HepG2 (cell line): ENCODE measurements at regions not wholly inside any gene's neighbourhood (a gene's known extent, or its start where the extent isn't known, plus 50 kb on each side); places are given as distances from the start of the nearest gene placed in this dataset.

Experiments used
- ARNT ChIP-seq: fragments of 450-650 bp; IDR thresholded peaks from 2 replicates; pipeline ENCODE4 v1.6.1; 2017
- ATRX ChIP-seq: sonication (generic); formaldehyde crosslinking; IDR thresholded peaks from 2 replicates; pipeline ENCODE4 v1.4.0; 2020; ENCODE audit warnings: missing genetic modification reagents, borderline replicate concordance
- FLYWCH1 ChIP-seq: sonication (generic); formaldehyde crosslinking; IDR thresholded peaks from 2 replicates; pipeline ENCODE4 v1.8.1; 2023; ENCODE audit warnings: mild to moderate bottlenecking, missing genetic modification reagents
- GTF2F1 ChIP-seq: fragments of 150-350 bp; IDR thresholded peaks from 2 replicates; pipeline ENCODE4 v1.6.1; 2014; ENCODE audit warnings: low read length
- PLRG1 ChIP-seq: fragments of 450-650 bp; conservative IDR thresholded peaks from 2 replicates; pipeline ENCODE4 v1.6.1; 2016
- SALL2 ChIP-seq: sonication (generic); formaldehyde crosslinking; IDR thresholded peaks from 2 replicates; pipeline ENCODE4 v1.8.1; 2023; ENCODE audit warnings: mild to moderate bottlenecking, missing genetic modification reagents, inconsistent platforms
- SATB2 ChIP-seq: sonication (generic); formaldehyde crosslinking; IDR thresholded peaks from 2 replicates; pipeline ENCODE4 v1.5.0; 2020; ENCODE audit warnings: missing genetic modification reagents
- SIX1 ChIP-seq: sonication (generic); formaldehyde crosslinking; IDR thresholded peaks from 2 replicates; pipeline ENCODE4 v1.4.0; 2020; ENCODE audit warnings: missing genetic modification reagents, borderline replicate concordance
- SMARCC2 ChIP-seq: fragments of 450-650 bp; IDR thresholded peaks from 2 replicates; pipeline ENCODE4 v1.6.1; 2017; ENCODE audit warnings: antibody characterized with exemption, mild to moderate bottlenecking
- ZFP82 ChIP-seq: sonication (generic); formaldehyde crosslinking; IDR thresholded peaks from 2 replicates; pipeline ENCODE4 v1.5.1; 2020; ENCODE audit warnings: mild to moderate bottlenecking, missing genetic modification reagents, borderline replicate concordance
- ZNF557 ChIP-seq: sonication (generic); formaldehyde crosslinking; IDR thresholded peaks from 2 replicates; pipeline ENCODE4 v1.4.0; 2020; ENCODE audit warnings: missing genetic modification reagents
- TF ChIP-seq, protein P1 (sequence below): sonication (generic); formaldehyde crosslinking; IDR thresholded peaks from 2 replicates; pipeline ENCODE4 v1.8.0; 2023; ENCODE audit warnings: mild to moderate bottlenecking, missing genetic modification reagents
- TF ChIP-seq, protein P2 (sequence below), 2 experiments: fragments of 450-650 bp in 1 of 2; sonication (generic) in 1 of 2; formaldehyde crosslinking in 1 of 2; IDR thresholded peaks; 2 replicates each; pipeline versions ENCODE4 v1.6.1 to v1.8.0; 2016 to 2022; ENCODE audit warnings: antibody characterized with exemption in 1 of 2, mild to moderate bottlenecking in 1 of 2, missing genetic modification reagents in 1 of 2
- TF ChIP-seq, protein P3 (sequence below): IDR thresholded peaks from 2 replicates; pipeline ENCODE4 v1.6.1; 2016; ENCODE audit warnings: missing compliant biosample characterization, missing genetic modification reagents, borderline replicate concordance
- TF ChIP-seq, protein P4 (sequence below): sonication (generic); formaldehyde crosslinking; IDR thresholded peaks from 2 replicates; pipeline ENCODE4 v1.5.0; 2020; ENCODE audit warnings: mild to moderate bottlenecking, missing genetic modification reagents, moderate library complexity

DNA sequence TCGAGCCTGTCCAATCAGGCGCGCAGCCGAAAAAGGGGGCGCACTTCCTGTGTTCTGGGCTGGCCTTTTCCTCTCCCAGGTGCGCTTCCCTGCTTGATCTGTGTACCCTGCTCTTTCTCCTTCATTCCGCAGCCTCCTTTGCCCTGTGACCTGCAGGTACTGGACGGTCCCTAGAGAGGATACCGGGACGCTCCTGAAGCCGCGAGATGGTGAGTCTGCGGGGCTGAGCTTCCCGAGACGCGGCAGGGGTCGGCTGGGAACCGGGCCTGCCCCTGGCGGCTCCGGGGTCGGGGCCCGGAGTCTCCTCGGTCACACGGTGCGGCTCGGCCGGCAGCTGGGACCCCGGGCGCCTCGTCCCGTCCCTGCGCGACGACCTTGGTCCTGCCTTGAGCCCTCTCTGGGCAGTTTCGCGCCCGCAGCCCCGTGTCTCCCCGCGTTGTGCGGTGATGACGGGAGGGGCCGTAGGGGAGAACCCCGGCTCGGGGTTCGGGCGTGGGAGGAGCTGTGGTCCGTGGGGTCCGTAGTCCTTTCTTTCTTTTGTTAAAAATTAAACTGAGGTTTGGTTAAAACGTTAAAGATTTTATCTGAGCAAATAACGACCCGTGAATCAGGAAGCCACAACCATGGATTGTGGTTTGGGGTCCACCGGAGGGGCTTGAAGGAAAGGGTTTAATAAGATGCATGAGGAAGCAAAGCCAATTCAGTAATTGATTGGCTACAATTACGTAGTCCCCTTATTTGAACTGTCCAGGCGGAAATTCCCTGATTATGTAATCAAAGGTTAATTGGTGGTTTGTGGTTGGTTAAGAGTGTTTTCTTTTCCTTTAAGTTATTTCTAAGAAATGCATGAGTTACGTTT lies 172.8 kb upstream of the ZNF267 start (continued):
- TF ChIP-seq PLRG1 (no peak), SALL2 (CRISPR knock-in tag) (peak; percentile 83; the same call in 1 of the 2 replicates), ZNF557 (CRISPR knock-in tag) (no peak), FLYWCH1 (CRISPR knock-in tag) (no peak), ARNT (no peak), SATB2 (CRISPR knock-in tag) (no peak), ATRX (CRISPR knock-in tag) (no peak), SMARCC2 (no peak), SIX1 (CRISPR knock-in tag) (peak; percentile 34; the same call in 1 of the 2 replicates), ZFP82 (peak; percentile 86; the same call in 1 of the 2 replicates), GTF2F1 (no peak)
- TF ChIP-seq, protein P1, sequence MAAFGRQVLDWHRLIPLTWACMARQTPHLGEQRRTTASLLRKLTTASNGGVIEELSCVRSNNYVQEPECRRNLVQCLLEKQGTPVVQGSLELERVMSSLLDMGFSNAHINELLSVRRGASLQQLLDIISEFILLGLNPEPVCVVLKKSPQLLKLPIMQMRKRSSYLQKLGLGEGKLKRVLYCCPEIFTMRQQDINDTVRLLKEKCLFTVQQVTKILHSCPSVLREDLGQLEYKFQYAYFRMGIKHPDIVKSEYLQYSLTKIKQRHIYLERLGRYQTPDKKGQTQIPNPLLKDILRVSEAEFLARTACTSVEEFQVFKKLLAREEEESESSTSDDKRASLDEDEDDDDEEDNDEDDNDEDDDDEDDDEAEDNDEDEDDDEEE: peak; percentile 79; the same call in 1 of the 2 replicates
- TF ChIP-seq, protein P2, sequence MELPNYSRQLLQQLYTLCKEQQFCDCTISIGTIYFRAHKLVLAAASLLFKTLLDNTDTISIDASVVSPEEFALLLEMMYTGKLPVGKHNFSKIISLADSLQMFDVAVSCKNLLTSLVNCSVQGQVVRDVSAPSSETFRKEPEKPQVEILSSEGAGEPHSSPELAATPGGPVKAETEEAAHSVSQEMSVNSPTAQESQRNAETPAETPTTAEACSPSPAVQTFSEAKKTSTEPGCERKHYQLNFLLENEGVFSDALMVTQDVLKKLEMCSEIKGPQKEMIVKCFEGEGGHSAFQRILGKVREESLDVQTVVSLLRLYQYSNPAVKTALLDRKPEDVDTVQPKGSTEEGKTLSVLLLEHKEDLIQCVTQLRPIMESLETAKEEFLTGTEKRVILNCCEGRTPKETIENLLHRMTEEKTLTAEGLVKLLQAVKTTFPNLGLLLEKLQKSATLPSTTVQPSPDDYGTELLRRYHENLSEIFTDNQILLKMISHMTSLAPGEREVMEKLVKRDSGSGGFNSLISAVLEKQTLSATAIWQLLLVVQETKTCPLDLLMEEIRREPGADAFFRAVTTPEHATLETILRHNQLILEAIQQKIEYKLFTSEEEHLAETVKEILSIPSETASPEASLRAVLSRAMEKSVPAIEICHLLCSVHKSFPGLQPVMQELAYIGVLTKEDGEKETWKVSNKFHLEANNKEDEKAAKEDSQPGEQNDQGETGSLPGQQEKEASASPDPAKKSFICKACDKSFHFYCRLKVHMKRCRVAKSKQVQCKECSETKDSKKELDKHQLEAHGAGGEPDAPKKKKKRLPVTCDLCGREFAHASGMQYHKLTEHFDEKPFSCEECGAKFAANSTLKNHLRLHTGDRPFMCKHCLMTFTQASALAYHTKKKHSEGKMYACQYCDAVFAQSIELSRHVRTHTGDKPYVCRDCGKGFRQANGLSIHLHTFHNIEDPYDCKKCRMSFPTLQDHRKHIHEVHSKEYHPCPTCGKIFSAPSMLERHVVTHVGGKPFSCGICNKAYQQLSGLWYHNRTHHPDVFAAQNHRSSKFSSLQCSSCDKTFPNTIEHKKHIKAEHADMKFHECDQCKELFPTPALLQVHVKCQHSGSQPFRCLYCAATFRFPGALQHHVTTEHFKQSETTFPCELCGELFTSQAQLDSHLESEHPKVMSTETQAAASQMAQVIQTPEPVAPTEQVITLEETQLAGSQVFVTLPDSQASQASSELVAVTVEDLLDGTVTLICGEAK (IDR thresholded peaks at IDR 0.05): no peak
- TF ChIP-seq, protein P2 (CRISPR knock-in tag; IDR thresholded peaks at IDR 0.05): peak; percentile 57
- TF ChIP-seq, protein P3, sequence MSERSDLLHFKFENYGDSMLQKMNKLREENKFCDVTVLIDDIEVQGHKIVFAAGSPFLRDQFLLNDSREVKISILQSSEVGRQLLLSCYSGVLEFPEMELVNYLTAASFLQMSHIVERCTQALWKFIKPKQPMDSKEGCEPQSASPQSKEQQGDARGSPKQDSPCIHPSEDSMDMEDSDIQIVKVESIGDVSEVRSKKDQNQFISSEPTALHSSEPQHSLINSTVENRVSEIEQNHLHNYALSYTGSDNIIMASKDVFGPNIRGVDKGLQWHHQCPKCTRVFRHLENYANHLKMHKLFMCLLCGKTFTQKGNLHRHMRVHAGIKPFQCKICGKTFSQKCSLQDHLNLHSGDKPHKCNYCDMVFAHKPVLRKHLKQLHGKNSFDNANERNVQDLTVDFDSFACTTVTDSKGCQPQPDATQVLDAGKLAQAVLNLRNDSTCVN: 0 out of 2 replicates have a peak, but pooled peaks have one; percentile 18
- TF ChIP-seq, protein P4, sequence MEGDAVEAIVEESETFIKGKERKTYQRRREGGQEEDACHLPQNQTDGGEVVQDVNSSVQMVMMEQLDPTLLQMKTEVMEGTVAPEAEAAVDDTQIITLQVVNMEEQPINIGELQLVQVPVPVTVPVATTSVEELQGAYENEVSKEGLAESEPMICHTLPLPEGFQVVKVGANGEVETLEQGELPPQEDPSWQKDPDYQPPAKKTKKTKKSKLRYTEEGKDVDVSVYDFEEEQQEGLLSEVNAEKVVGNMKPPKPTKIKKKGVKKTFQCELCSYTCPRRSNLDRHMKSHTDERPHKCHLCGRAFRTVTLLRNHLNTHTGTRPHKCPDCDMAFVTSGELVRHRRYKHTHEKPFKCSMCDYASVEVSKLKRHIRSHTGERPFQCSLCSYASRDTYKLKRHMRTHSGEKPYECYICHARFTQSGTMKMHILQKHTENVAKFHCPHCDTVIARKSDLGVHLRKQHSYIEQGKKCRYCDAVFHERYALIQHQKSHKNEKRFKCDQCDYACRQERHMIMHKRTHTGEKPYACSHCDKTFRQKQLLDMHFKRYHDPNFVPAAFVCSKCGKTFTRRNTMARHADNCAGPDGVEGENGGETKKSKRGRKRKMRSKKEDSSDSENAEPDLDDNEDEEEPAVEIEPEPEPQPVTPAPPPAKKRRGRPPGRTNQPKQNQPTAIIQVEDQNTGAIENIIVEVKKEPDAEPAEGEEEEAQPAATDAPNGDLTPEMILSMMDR (CRISPR knock-in tag): peak; percentile 55
